IMR-90 (cell line): ENCODE measurements at regions not wholly inside any gene's neighbourhood (a gene's known extent, or its start where the extent isn't known, plus 50 kb on each side); places are given as distances from the start of the nearest gene placed in this dataset.

ENCODE experiments used
- ATAC-seq: fragments of 200-7000 bp; cut with Tn5 transposase; 2 replicates; pipeline ENCODE4 v1.9.1; 2020; ENCODE audit warnings: low read depth, mild to moderate bottlenecking, moderate library complexity
- BruUV-seq: library from RNA; stranded (reverse); fragments of 400-500 nt; replicated peaks from 2 replicates; lab custom pipeline; 2021; lab: Mats Ljungman, UMichigan
- CTCF ChIA-PET: fragments of 300-600 bp; formaldehyde crosslinking; extraction: SDS; loops from one replicate; lab custom pipeline; 2021; ENCODE audit warnings: antibody characterized with exemption; lab: Yijun Ruan, JAX
- POLR2A ChIA-PET: fragments of 300-600 bp; sonication (Branson Sonifier 250); formaldehyde crosslinking; loops from one replicate; lab custom pipeline; 2022; ENCODE audit warnings: antibody characterized with exemption; ENCODE audit not compliant: unreplicated experiment; lab: Charles Lee
- DNase-seq: peaks from one replicate; pipeline ENCODE4 v3.0.0; 2013
- H2AFZ ChIP-seq: replicated peaks from 2 replicates; pipeline ENCODE3; 2013; ENCODE audit warnings: low read length, mild to moderate bottlenecking; ENCODE audit not compliant: poor library complexity
- H2AK5ac ChIP-seq: 2 replicates; pipeline ENCODE4 v1.6.1; 2013; ENCODE audit warnings: low read depth, low read length, inconsistent platforms
- H2AK9ac ChIP-seq: replicated peaks from 2 replicates; pipeline ENCODE3; 2013; ENCODE audit warnings: mild to moderate bottlenecking, low read depth, low read length, moderate library complexity; ENCODE audit not compliant: poor library complexity
- H2BK120ac ChIP-seq: 2 replicates; pipeline ENCODE4 v1.6.1; 2013; ENCODE audit warnings: low read depth, low read length, inconsistent platforms
- H2BK15ac ChIP-seq: 3 replicates; pipeline ENCODE4 v1.6.1; 2013; ENCODE audit warnings: low read depth, low read length, inconsistent platforms
- H2BK20ac ChIP-seq: 2 replicates; pipeline ENCODE4 v1.6.1; 2013; ENCODE audit warnings: low read depth, mild to moderate bottlenecking, inconsistent platforms, low read length, moderate library complexity
- H2BK5ac ChIP-seq: 2 replicates; pipeline ENCODE4 v1.6.1; 2013; ENCODE audit warnings: mild to moderate bottlenecking, low read depth, low read length, inconsistent platforms; ENCODE audit not compliant: poor library complexity, severe bottlenecking
- H3K14ac ChIP-seq: replicated peaks from 2 replicates; pipeline ENCODE4 v1.6.1; 2013; ENCODE audit warnings: low read depth, low read length, inconsistent platforms
- H3K18ac ChIP-seq: 2 replicates; pipeline ENCODE4 v1.6.1; 2013; ENCODE audit warnings: low read depth, low read length, control low read depth
- H3K23ac ChIP-seq: 2 replicates; pipeline ENCODE4 v1.6.1; 2013; ENCODE audit warnings: low read depth, low read length, inconsistent platforms
- H3K27ac ChIP-seq: 2 replicates; pipeline ENCODE4 v1.5.1; 2013; ENCODE audit warnings: mild to moderate bottlenecking, control low read depth, low read length; ENCODE audit not compliant: insufficient read depth
- H3K27me3 ChIP-seq: 2 replicates; pipeline ENCODE4 v1.6.1; 2013; ENCODE audit warnings: low read length; ENCODE audit not compliant: control insufficient read depth, insufficient read depth
- H3K36me3 ChIP-seq: 2 replicates; pipeline ENCODE4 v1.6.1; 2013; ENCODE audit warnings: low read length, mixed read lengths; ENCODE audit not compliant: control insufficient read depth, insufficient read depth
- H3K4ac ChIP-seq: 2 replicates; pipeline ENCODE4 v1.6.1; 2013; ENCODE audit warnings: low read depth, low read length, inconsistent platforms
- H3K4me1 ChIP-seq: 2 replicates; pipeline ENCODE4 v1.6.1; 2013; ENCODE audit warnings: low read length, mixed read lengths; ENCODE audit not compliant: control insufficient read depth, insufficient read depth
- H3K4me2 ChIP-seq: 2 replicates; pipeline ENCODE4 v1.6.1; 2013; ENCODE audit warnings: low read depth, mild to moderate bottlenecking, control low read depth, low read length, moderate library complexity
- H3K4me3 ChIP-seq: 2 replicates; pipeline ENCODE4 v1.5.1; 2013; ENCODE audit warnings: low read depth, mild to moderate bottlenecking, control low read depth, low read length, moderate library complexity; ENCODE audit not compliant: insufficient read depth
- H3K56ac ChIP-seq: 2 replicates; pipeline ENCODE4 v1.6.1; 2013; ENCODE audit warnings: low read length, inconsistent platforms; ENCODE audit not compliant: insufficient read depth; ENCODE audit errors: extremely low read depth
- H3K79me1 ChIP-seq, 2 experiments: 2 replicates each; pipeline ENCODE4 v1.6.1; 2013; ENCODE audit warnings: low read length in 2 of 2, inconsistent platforms in 1 of 2, low read depth in 1 of 2
- H3K9ac ChIP-seq: 2 replicates; pipeline ENCODE4 v1.6.1; 2013; ENCODE audit warnings: low read depth, low read length, control low read depth
- H3K9me1 ChIP-seq: 2 replicates; pipeline ENCODE4 v1.6.1; 2013; ENCODE audit warnings: low read length, inconsistent platforms; ENCODE audit not compliant: insufficient read depth
- H3K9me3 ChIP-seq: 2 replicates; pipeline ENCODE4 v1.6.1; 2013; ENCODE audit warnings: low read length; ENCODE audit not compliant: control insufficient read depth, insufficient read depth
- H4K20me1 ChIP-seq: 2 replicates; pipeline ENCODE4 v1.6.1; 2013; ENCODE audit warnings: low read length, inconsistent platforms; ENCODE audit not compliant: insufficient read depth
- H4K5ac ChIP-seq: 2 replicates; pipeline ENCODE4 v1.6.1; 2013; ENCODE audit warnings: mild to moderate bottlenecking, low read depth, low read length, control low read depth
- H4K8ac ChIP-seq, 2 experiments: 2 replicates each; pipeline ENCODE4 v1.6.1; 2013; ENCODE audit warnings: low read depth in 2 of 2, low read length in 2 of 2, control low read depth in 1 of 2, inconsistent platforms in 1 of 2
- H4K91ac ChIP-seq: 2 replicates; pipeline ENCODE4 v1.6.1; 2013; ENCODE audit warnings: low read depth, low read length, inconsistent platforms; ENCODE audit not compliant: insufficient read depth
- BHLHE40 ChIP-seq: fragments of 150-350 bp; IDR thresholded peaks from 2 replicates; pipeline ENCODE4 v1.6.1; 2016; ENCODE audit warnings: mild to moderate bottlenecking, low read depth, low read length
- CEBPB ChIP-seq: IDR thresholded peaks from 2 replicates; pipeline ENCODE4 v1.6.1; 2012; ENCODE audit warnings: low read depth, low read length, improper control_type of control experiment
- CHD1 ChIP-seq: IDR thresholded peaks from 2 replicates; pipeline ENCODE4 v1.6.1; 2012; ENCODE audit warnings: low read depth, low read length, improper control_type of control experiment
- FOS ChIP-seq: fragments of 150-350 bp; IDR thresholded peaks from 2 replicates; pipeline ENCODE4 v1.6.1; 2016; ENCODE audit warnings: low read depth, low read length
- MAFK ChIP-seq: IDR thresholded peaks from 2 replicates; pipeline ENCODE4 v1.6.1; 2012; ENCODE audit warnings: low read depth, low read length, improper control_type of control experiment
- NFE2L2 ChIP-seq: fragments of 150-350 bp; IDR thresholded peaks from 2 replicates; pipeline ENCODE4 v1.6.1; 2016; ENCODE audit warnings: low read depth, mild to moderate bottlenecking, low read length
- POLR2A ChIP-seq: IDR thresholded peaks from 2 replicates; pipeline ENCODE4 v1.6.1; 2012; ENCODE audit warnings: mild to moderate bottlenecking, low read depth, low read length
- RAD21 ChIP-seq: IDR thresholded peaks from 2 replicates; pipeline ENCODE4 v1.6.1; 2012; ENCODE audit warnings: low read length, improper control_type of control experiment
- RCOR1 ChIP-seq: IDR thresholded peaks from 2 replicates; pipeline ENCODE4 v1.6.1; 2012; ENCODE audit warnings: mild to moderate bottlenecking, low read length, improper control_type of control experiment; ENCODE audit not compliant: insufficient replicate concordance
- SMC3 ChIP-seq: fragments of 150-350 bp; IDR thresholded peaks from 2 replicates; pipeline ENCODE4 v1.6.1; 2016; ENCODE audit warnings: low read depth, mild to moderate bottlenecking, antibody characterized with exemption, low read length, moderate library complexity
- WGBS, 2 experiments: methylation state at CpG; one replicate each; pipeline versions ENCODE4 v1.1.5 to v1.1.7; 2013; ENCODE audit warnings: missing lambda C conversion rate in 2 of 2; ENCODE audit not compliant: insufficient read length in 1 of 2; ENCODE audit errors: extremely low coverage in 2 of 2; 5-methylcytosine and 5-hydroxymethylcytosine counted together
- dilution Hi-C: fragments of 300-500 bp; cut with HindIII; formaldehyde crosslinking; loops from one replicate; pipeline ENCODE4 v1.14.3; 2018; ENCODE audit warnings: low sequenced_read_pairs; ENCODE audit not compliant: unreplicated experiment
- in situ Hi-C: fragments of 300-500 bp; cut with MboI; formaldehyde crosslinking; loops from 3 replicates; pipeline ENCODE4 v1.14.3; 2019; ENCODE audit warnings: low sequenced_read_pairs, inconsistent platforms, mixed read lengths
- intact Hi-C: fragments of 100-400 bp; cut with micrococcal nuclease; formaldehyde crosslinking; loops from 2 replicates; pipeline ENCODE4 v1.10.0; 2022
- TF ChIP-seq, protein P1 (sequence below): fragments of 150-350 bp; IDR thresholded peaks from 2 replicates; pipeline ENCODE4 v1.6.1; 2017; ENCODE audit warnings: mild to moderate bottlenecking, antibody characterized with exemption, low read length, low read depth
- TF ChIP-seq, protein P2 (sequence below): fragments of 150-350 bp; IDR thresholded peaks from 2 replicates; pipeline ENCODE4 v1.6.1; 2016; ENCODE audit warnings: low read depth, mild to moderate bottlenecking, low read length, moderate library complexity, borderline replicate concordance
- TF ChIP-seq, protein P3 (sequence below): conservative IDR thresholded peaks from 2 replicates; pipeline ENCODE4 v1.5.1; 2012; ENCODE audit warnings: mild to moderate bottlenecking, low read depth, low read length, improper control_type of control experiment

DNA sequence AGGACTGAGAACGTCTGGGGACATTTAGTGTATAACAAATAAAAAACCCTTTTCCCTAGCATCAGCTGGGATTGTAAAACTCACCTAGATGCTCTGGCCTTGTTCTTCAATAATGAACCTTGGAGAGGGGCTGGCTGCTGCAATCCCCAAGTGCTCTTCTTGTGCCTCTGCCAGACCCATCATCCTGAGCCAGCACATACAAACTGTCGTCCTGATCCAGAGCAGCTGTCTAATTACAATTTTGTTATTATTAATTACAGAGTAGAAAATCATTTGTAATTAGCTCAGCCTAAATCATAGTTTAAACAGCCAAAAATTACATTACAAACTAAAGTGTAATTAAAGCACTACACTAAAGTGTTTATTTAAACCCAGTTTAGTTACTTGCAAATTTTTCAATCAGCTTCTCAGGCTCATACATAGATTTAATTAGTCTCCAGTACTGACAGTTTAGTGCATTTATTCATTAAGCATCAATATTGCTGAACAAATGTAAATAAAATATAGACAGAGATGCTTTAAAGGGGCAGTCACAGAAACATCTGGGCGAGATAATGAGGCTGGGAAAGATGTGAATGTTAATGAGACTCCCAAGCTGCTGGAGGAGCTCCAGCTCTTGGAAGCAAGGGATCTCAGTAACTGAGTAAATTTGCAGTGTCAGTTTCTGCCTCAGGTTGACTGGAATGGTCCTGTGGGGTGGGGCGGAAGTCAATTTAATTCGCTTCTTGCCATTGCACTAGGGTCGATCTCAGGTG, 632.3 kb upstream of the TLE4 start:
- Histone ChIP-seq H3K27ac (no peak overlapping the region), H3K9ac (no peak overlapping the region), H3K36me3 (no peaks in the 10 kb centered on the region), H2BK120ac (no peak overlapping the region), H4K91ac (no peak overlapping the region), H4K20me1 (no peaks in the 10 kb centered on the region), H2BK15ac (no peak overlapping the region), H3K4me1 (peaks cover 2% of the 10 kb centered on the region; the same call in 1 of the 2 replicates), H3K4ac (no peak overlapping the region), H4K8ac (no peak overlapping the region; a peak in 1 of 4 replicates), H2AK5ac (no peak overlapping the region; the same call in 1 of the 2 replicates), H2AFZ (no peak overlapping the region), H3K18ac (no peak overlapping the region), H3K4me3 (no peak overlapping the region), H3K14ac (no peak overlapping the region), H3K4me2 (no peak overlapping the region), H4K5ac (no peak overlapping the region), H3K79me1 (no peaks in the 10 kb centered on the region), H3K23ac (no peak overlapping the region), H2BK5ac (no peak overlapping the region), H3K56ac (no peak overlapping the region), H2BK20ac (peak overlapping the region; percentile 29; the same call in 1 of the 2 replicates), H2AK9ac (no peak overlapping the region), H3K9me1 (no peaks in the 10 kb centered on the region), H3K27me3 (no peaks in the 10 kb centered on the region), H3K9me3 (no peaks in the 10 kb centered on the region)
- in situ Hi-C loops = no loop called here
- no CpG with 5 or more reads among the region's 6 CpGs for WGBS, 2 experiments
- BruUV-seq = no TSS peak
- POLR2A ChIA-PET = no interaction called here
- TF ChIP-seq BHLHE40 (no peak), CHD1 (no peak), POLR2A (no peak), RCOR1 (no peak), SMC3 (no peak), CEBPB (no peak), FOS (no peak), RAD21 (no peak), NFE2L2 (no peak), MAFK (no peak)
- TF ChIP-seq, protein P1, sequence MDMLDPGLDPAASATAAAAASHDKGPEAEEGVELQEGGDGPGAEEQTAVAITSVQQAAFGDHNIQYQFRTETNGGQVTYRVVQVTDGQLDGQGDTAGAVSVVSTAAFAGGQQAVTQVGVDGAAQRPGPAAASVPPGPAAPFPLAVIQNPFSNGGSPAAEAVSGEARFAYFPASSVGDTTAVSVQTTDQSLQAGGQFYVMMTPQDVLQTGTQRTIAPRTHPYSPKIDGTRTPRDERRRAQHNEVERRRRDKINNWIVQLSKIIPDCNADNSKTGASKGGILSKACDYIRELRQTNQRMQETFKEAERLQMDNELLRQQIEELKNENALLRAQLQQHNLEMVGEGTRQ = no peak
- TF ChIP-seq, protein P2, sequence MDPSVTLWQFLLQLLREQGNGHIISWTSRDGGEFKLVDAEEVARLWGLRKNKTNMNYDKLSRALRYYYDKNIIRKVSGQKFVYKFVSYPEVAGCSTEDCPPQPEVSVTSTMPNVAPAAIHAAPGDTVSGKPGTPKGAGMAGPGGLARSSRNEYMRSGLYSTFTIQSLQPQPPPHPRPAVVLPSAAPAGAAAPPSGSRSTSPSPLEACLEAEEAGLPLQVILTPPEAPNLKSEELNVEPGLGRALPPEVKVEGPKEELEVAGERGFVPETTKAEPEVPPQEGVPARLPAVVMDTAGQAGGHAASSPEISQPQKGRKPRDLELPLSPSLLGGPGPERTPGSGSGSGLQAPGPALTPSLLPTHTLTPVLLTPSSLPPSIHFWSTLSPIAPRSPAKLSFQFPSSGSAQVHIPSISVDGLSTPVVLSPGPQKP = no peak
- TF ChIP-seq, protein P3, sequence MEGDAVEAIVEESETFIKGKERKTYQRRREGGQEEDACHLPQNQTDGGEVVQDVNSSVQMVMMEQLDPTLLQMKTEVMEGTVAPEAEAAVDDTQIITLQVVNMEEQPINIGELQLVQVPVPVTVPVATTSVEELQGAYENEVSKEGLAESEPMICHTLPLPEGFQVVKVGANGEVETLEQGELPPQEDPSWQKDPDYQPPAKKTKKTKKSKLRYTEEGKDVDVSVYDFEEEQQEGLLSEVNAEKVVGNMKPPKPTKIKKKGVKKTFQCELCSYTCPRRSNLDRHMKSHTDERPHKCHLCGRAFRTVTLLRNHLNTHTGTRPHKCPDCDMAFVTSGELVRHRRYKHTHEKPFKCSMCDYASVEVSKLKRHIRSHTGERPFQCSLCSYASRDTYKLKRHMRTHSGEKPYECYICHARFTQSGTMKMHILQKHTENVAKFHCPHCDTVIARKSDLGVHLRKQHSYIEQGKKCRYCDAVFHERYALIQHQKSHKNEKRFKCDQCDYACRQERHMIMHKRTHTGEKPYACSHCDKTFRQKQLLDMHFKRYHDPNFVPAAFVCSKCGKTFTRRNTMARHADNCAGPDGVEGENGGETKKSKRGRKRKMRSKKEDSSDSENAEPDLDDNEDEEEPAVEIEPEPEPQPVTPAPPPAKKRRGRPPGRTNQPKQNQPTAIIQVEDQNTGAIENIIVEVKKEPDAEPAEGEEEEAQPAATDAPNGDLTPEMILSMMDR = no peak
- CTCF ChIA-PET = interaction anchor here (1.2 kb wide), 1 partner anchor 19 kb away, joined by 3 read pairs; no protein-coding TSS in a partner anchor
- ATAC-seq (no peak), DNase-seq (no peak)
- intact Hi-C loops = no loop called here
- dilution Hi-C loops = no loop called here
